PC-9 (cell line): ENCODE measurements at regions not wholly inside any gene's neighbourhood (a gene's known extent, or its start where the extent isn't known, plus 50 kb on each side); places are given as distances from the start of the nearest gene placed in this dataset.

Experiments
- BruUV-seq: library from RNA; stranded (reverse); fragments of 400-500 nt; replicated peaks from 2 replicates; lab custom pipeline; 2021; lab: Mats Ljungman, UMichigan
- CTCF ChIA-PET: fragments of 300-600 bp; sonication (Branson Sonifier 250); formaldehyde crosslinking; loops from one replicate; lab custom pipeline; 2022; ENCODE audit warnings: antibody characterized with exemption; lab: Charles Lee
- POLR2A ChIA-PET: fragments of 300-600 bp; sonication (Branson Sonifier 250); formaldehyde crosslinking; loops from one replicate; lab custom pipeline; 2022; ENCODE audit warnings: antibody characterized with exemption; ENCODE audit not compliant: unreplicated experiment; lab: Charles Lee
- DNase-seq, 2 experiments: peaks; one replicate each; pipeline versions ENCODE4 v3.0.0 to v3.0.0-alpha.2; 2015 to 2022; ENCODE audit warnings: mixed read lengths in 1 of 2
- H2AFZ ChIP-seq: fragments of 200-600 bp; sonication (generic); 2 replicates; pipeline ENCODE4 v1.8.1; 2017; ENCODE audit warnings: antibody characterized with exemption
- H3F3A ChIP-seq: fragments of 200-600 bp; sonication (generic); 2 replicates; pipeline ENCODE4 v1.8.1; 2017; ENCODE audit warnings: antibody characterized with exemption, mild to moderate bottlenecking, low read depth; ENCODE audit not compliant: insufficient read depth
- H3K27ac ChIP-seq: fragments of 200-600 bp; sonication (generic); 2 replicates; pipeline ENCODE4 v1.6.1; 2016; ENCODE audit warnings: mixed run types
- H3K27me3 ChIP-seq: fragments of 200-600 bp; sonication (generic); 2 replicates; pipeline ENCODE4 v1.6.1; 2016; ENCODE audit warnings: low read depth, mixed run types; ENCODE audit not compliant: insufficient read depth
- H3K36me3 ChIP-seq: fragments of 200-600 bp; sonication (generic); 2 replicates; pipeline ENCODE4 v1.6.1; 2016; ENCODE audit warnings: low read depth, mixed run types
- H3K4me1 ChIP-seq: fragments of 200-600 bp; sonication (generic); replicated peaks from 2 replicates; pipeline ENCODE4 v1.6.1; 2016; ENCODE audit warnings: mixed run types; ENCODE audit not compliant: insufficient read depth
- H3K4me2 ChIP-seq: fragments of 200-600 bp; sonication (generic); 2 replicates; pipeline ENCODE4 v1.6.1; 2017; ENCODE audit warnings: mixed run types
- H3K4me3 ChIP-seq: fragments of 200-600 bp; sonication (generic); 2 replicates; pipeline ENCODE4 v1.6.1; 2016; ENCODE audit warnings: mixed run types
- H3K79me2 ChIP-seq: fragments of 200-600 bp; sonication (generic); 2 replicates; pipeline ENCODE4 v1.6.1; 2017; ENCODE audit warnings: low read depth, mixed run types
- H3K9me2 ChIP-seq: fragments of 200-600 bp; sonication (generic); 2 replicates; pipeline ENCODE4 v1.8.1; 2017; ENCODE audit warnings: mild to moderate bottlenecking; ENCODE audit not compliant: insufficient read depth
- H3K9me3 ChIP-seq: fragments of 200-600 bp; sonication (generic); 2 replicates; pipeline ENCODE4 v1.8.1; 2016; ENCODE audit warnings: low read depth; ENCODE audit not compliant: insufficient read depth
- H4K20me1 ChIP-seq: fragments of 200-600 bp; sonication (generic); 2 replicates; pipeline ENCODE4 v1.8.1; 2017; ENCODE audit not compliant: insufficient read depth
- EZH2 ChIP-seq: fragments of 200-600 bp; sonication (generic); IDR thresholded peaks from 2 replicates; pipeline ENCODE4 v1.8.0; 2017; ENCODE audit warnings: antibody characterized with exemption, low read depth
- intact Hi-C: fragments of 100-400 bp; cut with micrococcal nuclease; formaldehyde crosslinking; loops from one replicate; pipeline ENCODE4 v1.10.0; 2022; ENCODE audit not compliant: unreplicated experiment
- TF ChIP-seq, protein P1 (sequence below): fragments of 200-600 bp; sonication (generic); conservative IDR thresholded peaks from 2 replicates; pipeline ENCODE4 v1.6.1; 2017; ENCODE audit warnings: mixed run types, antibody characterized with exemption, mild to moderate bottlenecking, moderate library complexity

DNA sequence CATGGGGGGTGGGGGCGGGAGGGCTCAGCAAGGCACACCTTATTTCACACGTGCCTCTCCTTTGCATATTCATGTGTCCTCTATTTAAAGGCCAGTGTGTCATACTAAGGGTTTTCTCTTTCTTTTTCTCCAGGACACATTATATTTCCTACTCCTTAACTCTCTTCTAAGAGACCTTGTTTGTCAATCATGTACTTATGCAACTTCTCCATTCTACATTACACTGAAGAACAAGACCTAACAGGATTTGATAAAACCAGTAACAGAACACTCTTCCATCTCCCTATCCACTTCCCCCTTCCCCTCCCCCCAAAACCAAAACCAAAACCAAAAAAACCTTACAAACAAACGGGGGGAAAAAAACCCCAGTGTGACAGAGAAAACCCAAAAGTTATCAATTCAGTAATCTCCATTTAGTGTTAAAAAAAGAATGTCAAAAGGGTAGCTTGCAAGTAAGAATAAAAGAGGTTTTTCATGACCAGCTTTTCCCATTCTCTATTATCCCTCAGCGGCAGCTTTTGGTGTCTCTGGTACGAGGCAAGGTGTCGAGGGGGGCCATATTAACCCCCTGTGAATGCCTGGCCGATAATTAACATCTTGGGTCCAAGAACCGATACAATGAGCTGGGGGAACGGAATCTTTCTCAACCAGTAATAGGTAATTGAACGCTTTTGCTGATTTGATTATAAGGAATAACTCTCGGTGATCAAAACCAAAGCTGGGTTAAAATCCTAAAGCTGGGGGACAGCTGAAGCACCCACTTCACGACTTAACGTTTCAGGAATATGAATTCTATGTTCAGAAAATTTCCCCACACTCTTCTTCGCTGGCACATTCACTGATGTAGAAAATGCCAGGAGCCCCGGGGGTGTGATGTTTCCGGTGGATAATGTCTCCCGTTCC is 191.0 kb upstream of the TCF4 start:
- DNase-seq: no peak
- no peak overlapping the region for H3K27ac ChIP-seq
- H3K4me1 ChIP-seq: no peaks in the 10 kb centered on the region
- H3F3A ChIP-seq: no peaks in the 10 kb centered on the region
- H3K4me2 ChIP-seq: no peak overlapping the region
- H3K4me3 ChIP-seq: no peak overlapping the region
- intact Hi-C loops: no loop called here
- H3K9me3 ChIP-seq: peaks cover 3% of the 10 kb centered on the region; the same call in 1 of the 2 replicates
- ChIA-PET POLR2A (interaction anchor here (0.7 kb wide), 1 partner anchor 747 kb away, joined by 10 read pairs; no protein-coding TSS in a partner anchor), CTCF (no interaction called here)
- H4K20me1 ChIP-seq: no peaks in the 10 kb centered on the region
- H3K79me2 ChIP-seq: no peaks in the 10 kb centered on the region
- TF ChIP-seq, protein P1, sequence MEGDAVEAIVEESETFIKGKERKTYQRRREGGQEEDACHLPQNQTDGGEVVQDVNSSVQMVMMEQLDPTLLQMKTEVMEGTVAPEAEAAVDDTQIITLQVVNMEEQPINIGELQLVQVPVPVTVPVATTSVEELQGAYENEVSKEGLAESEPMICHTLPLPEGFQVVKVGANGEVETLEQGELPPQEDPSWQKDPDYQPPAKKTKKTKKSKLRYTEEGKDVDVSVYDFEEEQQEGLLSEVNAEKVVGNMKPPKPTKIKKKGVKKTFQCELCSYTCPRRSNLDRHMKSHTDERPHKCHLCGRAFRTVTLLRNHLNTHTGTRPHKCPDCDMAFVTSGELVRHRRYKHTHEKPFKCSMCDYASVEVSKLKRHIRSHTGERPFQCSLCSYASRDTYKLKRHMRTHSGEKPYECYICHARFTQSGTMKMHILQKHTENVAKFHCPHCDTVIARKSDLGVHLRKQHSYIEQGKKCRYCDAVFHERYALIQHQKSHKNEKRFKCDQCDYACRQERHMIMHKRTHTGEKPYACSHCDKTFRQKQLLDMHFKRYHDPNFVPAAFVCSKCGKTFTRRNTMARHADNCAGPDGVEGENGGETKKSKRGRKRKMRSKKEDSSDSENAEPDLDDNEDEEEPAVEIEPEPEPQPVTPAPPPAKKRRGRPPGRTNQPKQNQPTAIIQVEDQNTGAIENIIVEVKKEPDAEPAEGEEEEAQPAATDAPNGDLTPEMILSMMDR: no peak
- no peak for TF ChIP-seq EZH2
- no peaks in the 10 kb centered on the region for H3K27me3 ChIP-seq
- no peaks in the 10 kb centered on the region for H3K9me2 ChIP-seq
- BruUV-seq: no TSS peak
- no peaks in the 10 kb centered on the region for H3K36me3 ChIP-seq
- no peak overlapping the region for H2AFZ ChIP-seq

DNA sequence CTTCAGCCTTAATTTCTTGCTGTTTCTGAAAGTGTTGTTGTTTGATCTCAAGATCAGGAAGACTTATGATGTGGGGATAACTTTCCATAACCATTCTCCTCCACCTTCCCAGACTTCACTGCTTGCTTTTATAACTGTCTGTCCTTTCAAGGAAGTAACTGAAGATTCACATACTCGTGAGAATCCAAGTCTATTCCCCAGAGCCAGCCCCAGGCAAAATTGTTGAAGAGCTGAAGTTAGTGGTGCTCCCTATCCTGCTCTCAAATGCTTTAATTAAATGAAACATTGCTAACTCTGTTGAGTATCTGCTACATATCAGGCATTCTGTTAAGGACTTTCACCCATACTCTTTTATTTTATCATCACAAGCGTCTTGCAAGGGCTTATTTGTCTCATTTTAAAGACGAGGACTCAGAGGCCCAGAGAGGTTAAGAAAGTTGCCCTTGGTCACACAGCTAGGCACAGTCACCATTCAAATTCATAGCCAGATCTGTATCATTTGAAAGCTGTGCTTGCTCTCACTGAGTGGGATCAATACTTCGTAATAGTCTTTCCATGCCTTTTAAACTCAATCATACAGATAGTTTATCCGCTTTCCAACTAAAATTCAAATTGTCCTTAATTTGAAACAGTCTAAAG is 189.8 kb upstream of the TCF4 start:
- no peak for DNase-seq
- H4K20me1 ChIP-seq: no peaks in the 10 kb centered on the region
- H3K4me2 ChIP-seq: no peak overlapping the region
- no peak overlapping the region for H3K4me3 ChIP-seq
- POLR2A ChIA-PET: no interaction called here
- no peak overlapping the region for H3K27ac ChIP-seq
- no TSS peak for BruUV-seq
- CTCF ChIA-PET: no interaction called here
- TF ChIP-seq, protein P1: no peak
- H3K9me3 ChIP-seq: peaks cover 3% of the 10 kb centered on the region; the same call in 1 of the 2 replicates
- no peaks in the 10 kb centered on the region for H3K79me2 ChIP-seq
- H3K36me3 ChIP-seq: no peaks in the 10 kb centered on the region
- H3K9me2 ChIP-seq: no peaks in the 10 kb centered on the region
- no peaks in the 10 kb centered on the region for H3K4me1 ChIP-seq
- H2AFZ ChIP-seq: no peak overlapping the region
- H3K27me3 ChIP-seq: no peaks in the 10 kb centered on the region
- intact Hi-C loops: no loop called here
- H3F3A ChIP-seq: no peaks in the 10 kb centered on the region

DNA sequence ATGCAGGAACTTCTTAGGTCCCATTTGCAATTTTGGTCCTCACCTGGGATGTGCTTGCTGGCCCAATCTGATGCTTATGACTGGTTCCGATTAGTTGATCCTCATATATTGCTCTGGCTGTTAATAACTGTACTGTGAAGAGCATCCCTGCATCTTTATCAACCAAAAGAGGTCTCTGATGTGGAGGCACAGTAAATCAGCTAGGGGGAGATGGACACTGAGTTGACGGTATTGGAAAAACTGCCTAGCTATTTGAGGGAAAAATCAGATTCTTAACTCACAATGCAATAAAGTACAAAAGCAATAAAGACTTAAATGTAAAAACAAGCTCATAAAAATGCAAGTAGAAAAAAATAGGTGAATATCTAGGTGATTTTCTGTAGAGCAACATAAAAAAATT is 188.0 kb upstream of the TCF4 start:
- intact Hi-C loops: no loop called here
- ChIA-PET POLR2A (no interaction called here), CTCF (no interaction called here)
- H3F3A ChIP-seq: no peaks in the 10 kb centered on the region
- H3K79me2 ChIP-seq: no peaks in the 10 kb centered on the region
- no peaks in the 10 kb centered on the region for H4K20me1 ChIP-seq
- H3K27me3 ChIP-seq: no peaks in the 10 kb centered on the region
- peaks cover 3% of the 10 kb centered on the region; the same call in 1 of the 2 replicates for H3K9me3 ChIP-seq
- H3K9me2 ChIP-seq: no peaks in the 10 kb centered on the region
- TF ChIP-seq EZH2: no peak
- TF ChIP-seq, protein P1: no peak
- no TSS peak for BruUV-seq
- H3K4me2 ChIP-seq: no peak overlapping the region
- no peak overlapping the region for H3K27ac ChIP-seq
- no peak overlapping the region for H3K4me3 ChIP-seq
- no peak overlapping the region for H2AFZ ChIP-seq
- H3K4me1 ChIP-seq: no peaks in the 10 kb centered on the region
- H3K36me3 ChIP-seq: no peaks in the 10 kb centered on the region
- DNase-seq: no peak
